Retina (tissue), 1 donor: ENCODE measurements at regions not wholly inside any gene's neighbourhood (a gene's known extent, or its start where the extent isn't known, plus 50 kb on each side); places are given as distances from the start of the nearest gene placed in this dataset.

ENCODE experiments used
- DNase-seq: peaks from one replicate; pipeline ENCODE4 v3.0.0-alpha.2; 2016

DNA sequence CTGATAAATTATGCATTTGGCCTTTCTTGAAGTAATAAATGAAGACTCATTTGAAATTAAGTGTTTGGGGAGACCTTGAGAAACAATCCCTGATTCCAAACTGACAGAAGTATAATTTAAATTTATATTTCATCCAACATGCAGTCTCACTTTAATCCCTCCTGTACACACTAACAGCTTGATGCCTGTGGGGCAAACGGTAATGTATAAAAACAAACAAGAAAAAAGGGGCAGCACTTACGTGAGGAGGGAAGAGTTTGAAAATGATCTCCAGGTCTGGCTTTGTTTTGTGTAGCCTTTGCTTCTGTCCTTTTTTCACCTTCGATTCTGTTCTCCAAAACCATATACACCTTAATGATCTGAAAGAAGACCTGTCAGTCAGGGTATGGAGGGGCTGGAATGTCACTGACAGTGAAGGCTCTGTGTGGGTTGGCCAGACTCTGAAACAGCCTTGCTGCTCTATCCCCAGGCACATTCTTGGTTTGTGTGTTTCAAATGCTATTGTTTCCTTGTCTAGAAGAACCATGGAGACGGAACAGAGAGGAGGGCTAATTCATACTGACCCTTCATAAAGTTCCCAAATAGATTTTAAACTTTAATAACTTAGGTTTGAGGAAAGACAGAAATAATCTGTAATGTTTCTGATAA, 338.2 kb upstream of the WWC1 start:
- DNase-seq: no peak

GRCh38 chr5:167961731-167962130, 329.7 kb upstream of the WWC1 start:
- no peak for DNase-seq

GRCh38 chr5:167964529-167964928, 326.9 kb upstream of the WWC1 start:
- no peak for DNase-seq

DNA sequence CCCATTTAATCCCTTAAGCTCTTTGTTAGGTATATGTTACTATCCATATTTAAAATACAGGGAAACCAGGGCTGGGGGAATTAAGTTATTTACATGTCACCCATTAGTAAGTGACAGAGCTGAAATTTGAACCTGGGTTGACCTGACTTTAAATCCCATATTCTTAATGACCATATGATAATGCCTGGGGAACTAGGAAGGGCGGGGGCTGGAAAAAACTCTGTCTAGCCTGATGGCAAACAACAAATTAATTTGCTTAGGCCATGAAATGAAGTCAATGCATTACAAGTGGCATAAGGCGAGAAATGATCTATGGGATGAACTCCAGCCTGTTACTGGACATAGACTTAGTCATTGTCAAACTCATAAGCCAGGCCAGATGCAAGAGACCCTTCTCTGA, 325.7 kb upstream of the WWC1 start:
- DNase-seq: no peak

- DNase-seq: no peak
Measured at GRCh38 chr5:167966979-167967378, 324.5 kb upstream of the WWC1 start.

DNA sequence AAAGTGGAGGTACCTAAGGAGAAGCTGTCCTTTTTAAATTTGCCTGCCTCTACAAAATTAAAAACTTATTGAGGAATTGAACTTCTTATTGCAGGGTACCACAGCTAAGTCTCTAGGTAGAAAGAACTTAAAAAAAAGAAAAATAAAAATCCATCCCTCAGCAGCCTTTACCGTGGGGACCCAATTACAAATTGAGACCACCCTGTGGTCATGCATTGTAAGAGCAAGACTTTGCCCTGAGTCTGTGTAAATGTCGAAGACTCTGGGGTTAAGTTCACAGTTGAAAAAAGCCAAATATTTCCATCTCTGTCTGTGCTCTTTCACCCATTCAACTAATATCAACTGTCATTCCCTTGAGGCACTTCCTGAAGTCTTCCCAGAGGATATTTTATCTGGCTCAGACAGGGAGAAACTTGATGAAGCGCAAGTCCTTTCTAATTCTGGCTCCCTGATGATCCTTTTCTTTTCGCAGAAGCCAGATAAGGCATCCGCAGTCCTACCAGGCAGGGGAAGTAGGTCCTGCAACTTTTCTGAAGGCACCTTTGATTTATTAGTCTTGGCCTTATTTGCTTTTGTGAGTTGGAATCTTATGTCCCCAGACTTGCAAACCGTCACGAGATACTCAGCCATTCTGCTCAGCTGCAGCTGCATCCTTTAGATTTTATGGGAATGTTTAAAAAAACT, 323.8 kb upstream of the WWC1 start:
- no peak for DNase-seq

- no peak for DNase-seq
Measured at GRCh38 chr5:167968837-167969236, 322.6 kb upstream of the WWC1 start.

DNA sequence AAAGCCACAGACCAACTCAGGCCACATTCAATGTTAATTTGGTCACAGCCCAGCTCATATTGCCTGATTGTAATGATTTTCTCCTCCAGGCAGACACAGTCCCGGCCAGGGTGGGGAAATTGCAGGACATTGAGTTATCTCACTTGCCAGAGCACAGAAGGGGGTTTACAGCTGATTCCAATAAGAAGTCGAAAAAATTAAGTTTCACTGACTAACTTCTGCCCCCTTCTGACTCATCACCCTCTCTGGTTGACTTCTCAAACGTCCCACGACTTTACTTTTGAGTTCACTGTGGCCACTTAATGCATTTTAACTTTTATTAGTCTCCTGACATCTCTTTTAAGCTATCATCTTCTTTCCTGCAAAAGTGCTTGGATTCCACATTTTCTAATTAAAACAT, 321.4 kb upstream of the WWC1 start:
- no peak for DNase-seq

- no peak for DNase-seq
Measured at GRCh38 chr5:167971706-167972105, 319.7 kb upstream of the WWC1 start.

DNA sequence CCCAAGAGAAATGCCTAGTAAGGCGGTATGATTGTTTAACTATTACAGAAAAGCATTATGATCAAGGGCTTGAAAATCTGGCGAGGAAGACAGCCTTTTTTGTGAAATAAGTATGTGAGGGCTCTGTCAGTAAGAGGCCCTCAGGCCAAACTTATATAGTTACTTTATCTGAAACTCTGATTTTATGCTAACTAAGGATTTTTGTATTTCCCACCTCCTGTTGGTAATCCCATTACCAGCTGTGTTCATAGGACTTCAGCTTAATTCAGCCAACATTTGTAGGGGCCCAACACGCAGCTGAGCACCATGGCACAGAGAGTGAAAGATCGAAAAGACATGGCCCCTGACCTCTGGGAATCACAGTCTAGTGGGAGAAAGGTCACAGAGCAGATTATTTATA, 318.3 kb upstream of the WWC1 start:
- no peak for DNase-seq

- no peak for DNase-seq
Measured at GRCh38 chr5:167984951-167985350, 306.5 kb upstream of the WWC1 start.

DNA sequence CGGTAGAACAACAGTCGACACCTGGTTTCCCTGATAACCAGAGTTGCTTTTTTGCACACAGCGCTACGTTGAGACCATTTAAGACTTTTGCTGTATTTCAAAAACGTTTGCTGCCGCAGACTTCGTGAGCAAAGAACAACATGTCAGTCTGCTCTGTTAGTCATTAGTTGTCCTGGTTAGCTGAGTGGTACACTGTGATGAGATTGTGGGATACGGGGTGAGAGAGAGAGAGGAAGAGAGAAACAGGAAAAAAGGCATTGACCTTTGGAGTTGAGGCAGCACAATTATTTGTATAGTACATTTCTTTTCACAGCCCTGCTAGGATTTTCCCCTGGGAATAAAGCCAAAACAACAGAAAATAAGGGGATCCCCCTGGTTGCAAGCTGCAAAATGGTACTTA, 306.1 kb upstream of the WWC1 start:
- DNase-seq: no peak

DNA sequence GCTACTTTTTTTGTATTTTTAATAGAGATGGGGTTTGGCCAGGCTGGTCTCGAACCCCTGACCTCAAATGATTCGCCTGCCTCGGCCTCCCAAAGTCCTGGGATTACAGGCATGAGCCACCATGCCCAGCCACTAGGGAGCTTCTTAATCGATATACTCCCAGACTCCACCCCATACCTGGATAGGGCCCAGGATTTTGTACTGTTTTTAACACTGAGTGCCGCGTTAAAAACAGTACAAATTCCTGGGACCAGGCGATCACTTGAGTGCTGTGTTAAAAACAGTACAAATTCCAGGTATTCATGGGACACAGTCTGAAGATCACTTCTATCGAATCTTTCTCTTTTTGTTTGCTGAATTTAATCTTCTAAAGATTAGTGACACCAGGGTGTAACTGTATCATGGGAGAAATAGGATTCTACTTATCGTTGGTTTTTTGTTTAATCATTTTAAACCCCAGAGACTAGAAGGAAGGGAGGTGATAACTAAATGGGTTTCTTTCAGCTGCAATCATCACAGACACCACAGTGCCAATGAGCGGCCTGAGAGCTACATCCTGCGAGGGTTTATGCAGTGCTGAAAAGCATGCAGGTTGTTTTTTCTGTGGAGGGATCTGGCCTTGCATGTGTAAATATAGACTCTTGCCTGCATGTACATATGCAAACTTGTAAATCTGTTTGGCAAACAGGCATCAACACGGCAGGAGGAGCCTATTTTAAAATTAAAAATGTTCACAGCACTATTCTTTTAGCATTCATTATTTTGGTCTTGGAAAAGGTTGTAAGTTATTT, 303.8 kb upstream of the WWC1 start:
- DNase-seq: no peak

DNA sequence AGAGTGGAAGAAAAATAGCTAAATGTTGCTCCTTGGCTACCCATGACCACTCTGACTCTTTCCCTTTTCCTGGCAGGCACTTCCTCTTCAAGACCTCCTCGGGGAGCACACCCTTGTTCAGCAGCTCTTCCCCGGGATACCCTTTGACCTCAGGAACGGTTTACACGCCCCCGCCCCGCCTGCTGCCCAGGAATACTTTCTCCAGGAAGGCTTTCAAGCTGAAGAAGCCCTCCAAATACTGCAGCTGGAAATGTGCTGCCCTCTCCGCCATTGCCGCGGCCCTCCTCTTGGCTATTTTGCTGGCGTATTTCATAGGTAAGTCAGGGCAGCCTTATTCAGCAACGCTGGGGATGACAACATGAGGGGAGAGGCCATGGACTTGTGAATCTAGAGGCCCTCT, 298.6 kb upstream of the WWC1 start:
- DNase-seq: no peak

DNA sequence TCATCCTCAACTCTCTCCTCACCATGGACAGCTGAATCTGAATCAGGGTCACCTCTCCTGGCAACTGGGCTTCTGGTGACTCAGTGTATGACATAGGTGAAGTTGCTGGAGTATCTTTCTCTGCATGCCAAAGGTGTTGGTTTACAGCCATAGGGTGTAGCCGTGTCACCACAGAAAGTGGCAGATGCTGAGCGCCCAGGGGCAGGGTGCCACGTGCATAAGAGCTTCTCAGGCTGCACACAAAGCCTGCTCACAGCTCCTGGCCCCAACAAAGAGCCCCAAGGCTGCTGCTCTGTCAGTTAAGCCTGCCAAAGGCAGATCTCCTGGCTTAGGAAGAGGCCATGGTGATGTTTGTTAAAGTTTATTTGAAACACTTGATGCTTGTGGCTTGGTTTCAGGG, 297.7 kb upstream of the WWC1 start:
- no peak for DNase-seq

- DNase-seq: no peak
Measured at GRCh38 chr5:167995844-167996425, 295.5 kb upstream of the WWC1 start.

DNA sequence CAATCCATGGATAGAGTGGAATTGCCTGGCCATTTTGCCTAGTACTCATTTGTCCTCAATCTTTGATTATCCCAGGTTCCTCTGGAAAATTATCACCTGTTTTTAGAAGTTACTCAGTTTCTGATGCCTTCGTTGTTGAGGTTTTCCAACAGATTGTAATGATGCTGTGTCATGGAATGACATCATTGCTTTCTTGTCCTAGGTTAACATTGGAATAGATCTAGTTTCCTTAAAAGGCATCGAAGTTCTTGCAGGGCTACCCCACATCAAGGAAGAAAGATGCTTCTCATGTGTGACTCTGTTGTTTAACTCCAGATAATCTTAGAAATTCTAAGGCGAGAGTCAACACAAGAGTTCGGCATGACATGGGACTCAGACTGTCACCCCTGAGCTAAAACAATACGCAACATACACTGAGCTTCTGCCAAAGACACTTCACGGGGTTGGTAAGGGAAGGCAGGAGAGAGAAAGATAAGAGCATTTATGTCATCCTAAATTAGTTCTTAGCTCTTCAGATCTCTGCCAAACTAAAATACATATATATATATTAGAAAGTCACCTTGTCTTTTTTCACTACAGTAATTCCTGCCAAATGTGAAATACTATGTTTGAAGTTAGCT, 293.2 kb upstream of the WWC1 start:
- no peak for DNase-seq

DNA sequence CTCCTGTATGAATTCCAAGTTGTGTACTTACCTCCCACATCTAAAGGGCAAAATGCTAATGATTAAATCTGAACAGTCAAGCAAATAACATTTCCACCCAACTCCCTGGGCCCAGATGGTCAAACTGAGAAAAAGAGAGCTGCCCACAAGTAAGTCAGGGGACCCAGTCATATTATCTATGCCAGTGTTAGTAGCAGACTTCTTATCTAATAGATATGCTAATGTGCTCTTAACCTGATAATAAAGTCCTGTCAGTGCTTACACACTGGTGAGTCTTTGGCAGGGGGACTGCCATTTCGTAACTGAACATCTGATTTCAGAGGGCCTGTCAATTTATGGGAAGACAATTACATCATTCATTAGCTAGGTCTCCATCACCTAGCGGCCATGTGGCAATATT, 292.3 kb upstream of the WWC1 start:
- no peak for DNase-seq

DNA sequence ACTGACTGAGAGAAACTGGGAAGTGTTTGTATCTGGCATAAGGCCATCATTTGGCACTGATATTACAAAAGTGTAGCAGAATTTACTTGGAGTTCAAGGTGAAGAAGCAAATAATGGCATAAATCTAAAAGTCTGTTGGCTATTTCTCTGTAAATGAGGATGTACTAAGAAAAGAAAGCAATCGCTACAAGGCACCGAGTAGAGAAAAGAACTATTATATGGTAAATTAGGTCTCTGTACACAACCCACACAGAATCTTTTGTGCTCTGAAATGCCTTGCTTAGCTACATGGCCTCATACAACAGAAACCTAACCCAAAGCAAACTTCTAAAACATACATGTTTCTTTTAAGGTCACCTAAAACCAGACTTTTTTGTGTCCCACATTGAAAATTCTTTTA, 290.1 kb upstream of the WWC1 start:
- DNase-seq: no peak

GRCh38 chr5:168002116-168002515, 289.3 kb upstream of the WWC1 start:
- peak; percentile 24 for DNase-seq

DNA sequence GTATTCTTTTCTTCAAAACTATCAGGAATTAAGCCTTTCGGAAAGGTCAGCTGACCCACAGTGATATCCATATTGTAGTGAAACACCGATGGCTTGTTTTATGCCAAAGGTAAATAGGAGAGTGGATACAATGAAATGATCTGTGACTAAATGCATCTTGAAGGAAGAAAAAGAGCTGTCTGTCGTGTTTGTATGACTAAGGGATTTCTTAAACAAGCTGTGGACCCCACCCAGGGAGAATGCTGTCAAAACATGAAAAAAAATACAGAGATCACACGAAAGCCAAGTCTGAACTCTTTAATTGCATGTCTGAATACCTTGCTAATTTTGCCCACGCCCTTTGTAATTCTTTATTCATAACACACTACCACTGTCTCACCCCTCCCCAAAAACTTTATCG, 286.4 kb upstream of the WWC1 start:
- no peak for DNase-seq

DNA sequence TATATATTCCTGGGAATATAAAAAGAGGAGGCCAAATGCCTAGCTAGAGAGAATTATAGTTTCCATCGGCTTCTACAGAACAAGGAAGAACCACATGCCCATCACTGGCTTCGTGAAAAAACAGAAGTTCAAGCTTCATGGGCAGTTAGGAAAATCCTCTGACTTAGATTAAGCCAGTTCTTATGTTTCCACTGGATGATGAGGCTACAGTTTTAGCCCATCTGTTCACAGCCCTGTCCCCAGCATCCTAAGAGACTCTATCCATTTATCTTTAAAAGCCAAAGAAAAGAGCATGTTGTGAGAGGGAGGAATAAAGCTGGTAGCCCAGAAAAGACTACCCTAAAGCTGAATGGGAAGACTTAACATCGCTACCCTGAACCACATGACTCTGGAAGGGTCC, 285.5 kb upstream of the WWC1 start:
- DNase-seq: no peak

GRCh38 chr5:168006456-168007130, 284.9 kb upstream of the WWC1 start:
- no peak for DNase-seq
